K562 (cell line): ENCODE measurements at regions not wholly inside any gene's neighbourhood (a gene's known extent, or its start where the extent isn't known, plus 50 kb on each side); places are given as distances from the start of the nearest gene placed in this dataset.

Source experiments
- ATAC-seq: fragments of 200-7000 bp; cut with Tn5 transposase; 3 replicates; pipeline ENCODE4 v1.9.1; 2020; ENCODE audit warnings: moderate library complexity
- BruUV-seq: library from RNA; stranded (reverse); fragments of 400-500 nt; replicated peaks from 2 replicates; lab custom pipeline; 2021; lab: Mats Ljungman, UMichigan
- CTCF ChIA-PET: fragments of 300-600 bp; formaldehyde crosslinking; extraction: SDS; loops from one replicate; lab custom pipeline; 2021; ENCODE audit warnings: low intra/inter-chr PET ratio; lab: Yijun Ruan, JAX
- POLR2A ChIA-PET: fragments of 300-600, 350-650 bp; sonication (Branson Sonifier 250); formaldehyde crosslinking; extraction: SDS; loops from one replicate; lab custom pipeline; 2021; ENCODE audit warnings: antibody characterized with exemption, inconsistent platforms; lab: Yijun Ruan, JAX
- DNase-seq, 4 experiments: peaks; one replicate each; pipeline versions ENCODE4 v3.0.0 to v3.0.0-alpha.2; 2011 to 2018; ENCODE audit warnings: low spot score in 3 of 4, mixed read lengths in 3 of 4; ENCODE audit errors: extremely low read depth in 1 of 4
- FAIRE-seq: peaks from 2 replicates; lab custom pipeline; 2011; peaks lifted over from hg19 to GRCh38; lab: Jason Lieb, UNC
- H2AFZ ChIP-seq: 2 replicates; pipeline ENCODE4 v1.6.0; 2011; ENCODE audit warnings: low read depth, low read length, control low read depth, inconsistent platforms
- H3K27ac ChIP-seq: fragments of 200-600 bp; 3 replicates; pipeline ENCODE4 v1.8.0; 2011; ENCODE audit warnings: low read depth, mild to moderate bottlenecking, control low read depth, inconsistent platforms, low read length, moderate library complexity, mixed read lengths; ENCODE audit errors: extremely low read depth
- H3K27me3 ChIP-seq, 2 experiments: fragments of 300-600 bp in 1 of 2; 2 replicates in 1 of 2; 3 replicates in 1 of 2; pipeline versions ENCODE4 v1.6.0 to v1.8.0; 2011; ENCODE audit warnings: inconsistent platforms in 2 of 2, low read length in 2 of 2, mild to moderate bottlenecking in 1 of 2, mixed read lengths in 1 of 2, moderate library complexity in 1 of 2; ENCODE audit not compliant: control insufficient read depth in 2 of 2, insufficient read depth in 2 of 2
- H3K36me3 ChIP-seq: fragments of 300-600 bp; 3 replicates; pipeline ENCODE4 v1.8.0; 2011; ENCODE audit warnings: mild to moderate bottlenecking, low read length, inconsistent platforms; ENCODE audit not compliant: control insufficient read depth, insufficient read depth
- H3K4me1 ChIP-seq, 2 experiments: fragments of 200-600 bp in 1 of 2; replicated peaks in 1 of 2; 2 replicates in 1 of 2; 3 replicates in 1 of 2; pipeline versions ENCODE4 v1.5.1 to v1.8.0; 2011; ENCODE audit warnings: inconsistent platforms in 2 of 2, low read length in 2 of 2, mild to moderate bottlenecking in 1 of 2, mixed read lengths in 1 of 2, moderate library complexity in 1 of 2; ENCODE audit not compliant: control insufficient read depth in 2 of 2, insufficient read depth in 2 of 2
- H3K4me2 ChIP-seq: 2 replicates; pipeline ENCODE4 v1.6.1; 2011; ENCODE audit warnings: low read length, control low read depth, inconsistent platforms, mixed read lengths; ENCODE audit not compliant: insufficient read depth
- H3K4me3 ChIP-seq: fragments of 200-600 bp; sonication (generic), shearing (Covaris generic); 2 replicates; pipeline ENCODE4 v1.5.1; 2016; ENCODE audit warnings: control low read depth, inconsistent platforms
- H3K79me2 ChIP-seq: fragments of 200-600 bp; 3 replicates; pipeline ENCODE4 v1.8.0; 2011; ENCODE audit warnings: low read length, inconsistent platforms; ENCODE audit not compliant: control insufficient read depth, insufficient read depth
- H3K9ac ChIP-seq, 2 experiments: 2 replicates each; pipeline versions ENCODE4 v1.6.0 to v1.6.1; 2011; ENCODE audit warnings: low read depth in 2 of 2, low read length in 2 of 2, control low read depth in 1 of 2, inconsistent platforms in 1 of 2, mild to moderate bottlenecking in 1 of 2, mixed read lengths in 1 of 2; ENCODE audit not compliant: insufficient read depth in 1 of 2
- H3K9me1 ChIP-seq: one replicate; pipeline ENCODE4 v1.6.0; 2011; ENCODE audit warnings: inconsistent platforms, mild to moderate bottlenecking, low read length, moderate library complexity; ENCODE audit not compliant: control insufficient read depth, insufficient read depth
- H3K9me3 ChIP-seq: replicated peaks from 2 replicates; pipeline ENCODE4 v1.5.1; 2011; ENCODE audit warnings: low read depth, low read length, inconsistent platforms; ENCODE audit not compliant: control insufficient read depth, insufficient read depth
- H4K20me1 ChIP-seq: replicated peaks from 2 replicates; pipeline ENCODE4 v1.6.1; 2011; ENCODE audit warnings: low read length, inconsistent platforms, mixed read lengths; ENCODE audit not compliant: control insufficient read depth, insufficient read depth
- BACH1 ChIP-seq: fragments of 200-800 bp; sonication (Bioruptor generic); IDR thresholded peaks from 2 replicates; pipeline ENCODE4 v1.6.1; 2016; ENCODE audit warnings: missing genetic modification characterization, missing compliant biosample characterization
- CBX5 ChIP-seq: IDR thresholded peaks from 2 replicates; pipeline ENCODE4 v1.6.1; 2014; ENCODE audit warnings: low read depth, borderline replicate concordance
- KAT7 ChIP-seq: sonication (generic); formaldehyde crosslinking; IDR thresholded peaks from 2 replicates; pipeline ENCODE4 v1.8.0; 2022; ENCODE audit warnings: missing genetic modification reagents, mild to moderate bottlenecking, borderline replicate concordance
- MCM3 ChIP-seq: fragments of 450-650 bp; IDR thresholded peaks from 2 replicates; pipeline ENCODE4 v1.6.1; 2016
- MTA1 ChIP-seq: fragments of 450-650 bp; IDR thresholded peaks from 2 replicates; pipeline ENCODE4 v1.6.1; 2017; ENCODE audit warnings: borderline replicate concordance
- NUFIP1 ChIP-seq: fragments of 450-650 bp; IDR thresholded peaks from 2 replicates; pipeline ENCODE4 v1.6.1; 2018; ENCODE audit not compliant: partially characterized antibody
- RBM25 ChIP-seq: fragments of 200-400 bp; formaldehyde crosslinking; IDR thresholded peaks from 2 replicates; pipeline ENCODE4 v1.6.1; 2018; ENCODE audit warnings: low read length, low read depth, moderate library complexity; ENCODE audit not compliant: severe bottlenecking
- SMC3 ChIP-seq: conservative IDR thresholded peaks from 2 replicates; pipeline ENCODE4 v1.6.1; 2011; ENCODE audit warnings: low read depth, low read length, improper control_type of control experiment; ENCODE audit not compliant: insufficient read depth
- XRCC4 ChIP-seq: IDR thresholded peaks from one replicate; pipeline ENCODE4 v1.6.1; 2011; ENCODE audit not compliant: insufficient read depth, insufficient read length; ENCODE audit errors: extremely low read depth
- ZFP1 ChIP-seq: fragments of 450-650 bp; formaldehyde crosslinking; IDR thresholded peaks from 2 replicates; pipeline ENCODE4 v1.4.0; 2020; ENCODE audit warnings: mild to moderate bottlenecking, mixed read lengths
- ZFP30 ChIP-seq: fragments of 250-450 bp; sonication (Bioruptor Pico); IDR thresholded peaks from 2 replicates; pipeline ENCODE4 v1.8.0; 2022; ENCODE audit warnings: moderate library complexity, mild to moderate bottlenecking, inconsistent platforms, borderline replicate concordance
- ZNF407 ChIP-seq: fragments of 450-650 bp; IDR thresholded peaks from 2 replicates; pipeline ENCODE4 v1.6.1; 2016; ENCODE audit warnings: low read depth
- WGBS: fragments of 100-300 bp; shearing (Covaris generic); methylation state at CpG from one replicate; pipeline ENCODE4 v1.1.6; 2016; ENCODE audit warnings: low coverage, mixed read lengths; ENCODE audit not compliant: insufficient coverage; ENCODE audit errors: missing lambda C conversion rate; 5-methylcytosine and 5-hydroxymethylcytosine counted together
- in situ Hi-C: fragments of 300-500 bp; cut with MboI; formaldehyde crosslinking; loops from 4 replicates; pipeline ENCODE4 v1.15.0; 2018; ENCODE audit warnings: inconsistent platforms, mixed read lengths
- intact Hi-C: fragments of 100-400 bp; cut with micrococcal nuclease; formaldehyde crosslinking; loops from 2 replicates; pipeline ENCODE4 v1.14.2; 2022

GRCh38 chr15:99511866-99512661 lies 53.7 kb upstream of the MEF2A start (continued):
- no peak for TF ChIP-seq XRCC4

GRCh38 chr15:99514306-99514705 lies 51.5 kb upstream of the MEF2A start:
- no peak overlapping the region for H3K4me2 ChIP-seq
- no peak for DNase-seq
- H3K9ac ChIP-seq = no peak overlapping the region
- peaks cover 8 to 23% of the 10 kb centered on the region in 2 experiments; a peak in 4 of 5 replicates for H3K27me3 ChIP-seq
- H3K9me1 ChIP-seq = no peaks in the 10 kb centered on the region
- FAIRE-seq = no peak
- intact Hi-C loops = no loop called here
- H2AFZ ChIP-seq = no peak overlapping the region
- no peaks in the 10 kb centered on the region for H3K4me1 ChIP-seq
- H3K4me3 ChIP-seq = no peak overlapping the region
- ATAC-seq = no peak
- H3K9me3 ChIP-seq = no peaks in the 10 kb centered on the region
- ChIA-PET CTCF (no interaction called here), POLR2A (no interaction called here)
- H3K27ac ChIP-seq = no peak overlapping the region
- H3K36me3 ChIP-seq = no peaks in the 10 kb centered on the region
- no peaks in the 10 kb centered on the region; the same call in 1 of the 2 replicates for H4K20me1 ChIP-seq
- in situ Hi-C loops = no loop called here
- no TSS peak for BruUV-seq
- H3K79me2 ChIP-seq = no peaks in the 10 kb centered on the region
- WGBS = 0% methylated on average over 5 of the region's 5 CpGs
- TF ChIP-seq CBX5 = no peak
- TF ChIP-seq SMC3 = no peak
- TF ChIP-seq MCM3 = no peak
- TF ChIP-seq ZFP30 = no peak
- no peak for TF ChIP-seq ZNF407
- no peak for TF ChIP-seq ZFP1 (CRISPR knock-in tag)
- TF ChIP-seq RBM25 = no peak
- no peak for TF ChIP-seq KAT7 (CRISPR knock-in tag)
- no peak for TF ChIP-seq NUFIP1
- TF ChIP-seq MTA1 = no peak
- TF ChIP-seq BACH1 (tag) = no peak
